ENCODE measurements at regions not wholly inside any gene's neighbourhood (a gene's known extent, or its start where the extent isn't known, plus 50 kb on each side); places are given as distances from the start of the nearest gene placed in this dataset.
"Not testable (repeated sequence)": the region's sequence is repeated elsewhere in the genome, so short reads cannot be mapped to it uniquely, and the experiment has no call there.

DNA sequence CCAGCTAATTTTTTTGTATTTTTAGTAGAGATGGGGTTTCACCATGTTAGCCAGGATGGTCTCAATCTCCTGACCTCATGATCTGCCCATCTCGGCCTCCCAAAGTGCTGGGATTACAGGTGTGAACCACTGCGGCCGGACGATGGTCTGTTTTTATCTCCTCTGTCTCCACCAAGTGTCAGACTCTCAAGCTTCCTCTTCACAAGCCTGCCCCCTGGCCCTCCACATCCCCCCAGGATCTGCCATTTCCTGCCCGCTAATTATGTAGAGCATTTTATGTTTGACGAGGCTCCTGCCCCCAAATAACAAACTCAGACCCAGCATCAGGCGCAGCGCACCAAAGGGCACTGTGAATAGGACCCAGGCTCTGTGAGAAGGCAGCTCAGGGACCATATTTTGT is 101.8 kb upstream of the PCBD1 start:
- DNase-seq: not testable (repeated sequence)

DNA sequence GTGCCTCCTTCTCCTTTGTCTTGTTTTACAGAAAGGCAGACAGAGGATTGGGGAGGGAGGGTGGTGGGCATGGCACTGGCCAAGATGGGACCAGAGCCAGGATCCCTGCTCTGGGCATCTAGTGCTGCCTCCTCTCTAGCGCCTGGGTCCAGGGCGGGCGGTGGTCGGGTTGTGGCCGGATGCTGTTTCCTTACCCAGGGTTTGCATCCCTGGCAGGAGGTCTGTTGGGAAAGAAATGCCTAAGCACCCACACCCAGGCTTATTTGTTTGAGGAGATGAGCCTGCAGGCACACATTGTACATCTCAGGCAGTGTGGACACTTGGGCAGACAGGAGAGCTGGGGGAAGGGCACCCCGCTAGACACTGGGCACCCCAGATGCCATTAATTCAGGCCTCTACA is 102.3 kb upstream of the PCBD1 start:
- DNase-seq: no peak

DNA sequence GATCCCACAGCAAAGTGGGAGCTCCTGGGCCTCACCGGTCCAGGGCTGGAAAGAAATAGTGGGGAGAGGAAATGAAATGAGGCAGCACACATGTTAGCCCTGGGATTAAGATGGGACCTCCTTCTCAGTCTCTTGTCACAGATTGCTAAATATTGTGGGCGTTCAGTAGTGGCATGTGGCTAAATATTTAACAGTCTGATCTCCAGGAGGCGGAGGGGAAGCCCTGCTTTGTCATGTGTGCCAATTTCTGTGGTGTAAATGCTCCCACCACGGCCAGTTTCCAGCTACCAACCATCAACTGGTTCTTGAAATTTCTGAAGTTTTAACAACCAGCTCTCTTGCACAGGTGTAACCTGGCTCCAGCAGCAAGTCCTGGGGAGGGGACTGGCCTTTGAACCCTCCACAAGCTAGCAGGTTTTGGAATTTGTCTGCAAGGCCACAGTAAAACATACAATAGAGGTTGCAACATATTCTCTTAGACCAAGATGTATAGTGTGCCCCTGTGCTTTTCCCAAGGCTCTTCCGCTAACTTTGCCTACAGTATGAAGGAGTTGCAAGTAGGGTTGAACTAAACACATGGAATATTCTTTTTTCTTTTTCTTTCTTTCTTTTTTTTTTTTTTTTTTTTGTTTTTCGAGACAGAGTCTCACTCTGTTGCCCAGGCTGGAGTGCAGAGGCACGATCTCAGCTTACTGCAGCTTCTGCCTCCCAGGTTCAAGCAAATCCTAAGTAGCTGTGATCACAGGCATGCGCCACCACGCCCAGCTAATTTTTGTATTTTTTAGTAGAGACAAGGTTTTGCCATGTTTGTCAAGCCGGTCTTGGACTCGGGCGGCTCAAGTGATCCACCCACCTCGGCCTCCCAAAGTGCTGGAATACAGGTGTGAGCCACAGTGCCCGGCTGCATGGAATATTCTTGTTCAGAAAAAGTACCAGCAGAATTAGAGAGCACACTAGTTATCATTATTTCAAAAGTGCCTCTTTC is 103.1 kb upstream of the PCBD1 start:
- no peak for DNase-seq

DNA sequence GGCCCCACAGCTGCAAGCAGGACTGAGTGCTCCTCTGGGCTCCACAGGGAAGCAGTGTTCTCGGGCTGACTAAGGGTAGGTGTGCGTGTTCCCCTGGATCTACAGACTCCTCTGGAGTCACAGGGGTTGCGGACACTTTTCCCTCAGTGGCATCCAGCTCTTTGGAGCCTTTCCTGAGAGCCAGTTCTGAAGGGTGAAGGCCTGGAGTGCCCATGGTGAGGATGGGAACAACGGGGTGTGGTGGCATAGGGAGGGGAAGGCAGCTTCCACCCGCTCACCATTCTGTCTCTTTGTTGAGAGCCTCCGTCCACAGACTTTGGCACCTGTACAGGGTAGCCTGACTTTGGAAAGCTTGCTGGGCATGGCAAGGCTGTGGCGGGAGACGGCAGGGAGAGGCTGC is 104.1 kb upstream of the PCBD1 start:
- no peak for DNase-seq

DNA sequence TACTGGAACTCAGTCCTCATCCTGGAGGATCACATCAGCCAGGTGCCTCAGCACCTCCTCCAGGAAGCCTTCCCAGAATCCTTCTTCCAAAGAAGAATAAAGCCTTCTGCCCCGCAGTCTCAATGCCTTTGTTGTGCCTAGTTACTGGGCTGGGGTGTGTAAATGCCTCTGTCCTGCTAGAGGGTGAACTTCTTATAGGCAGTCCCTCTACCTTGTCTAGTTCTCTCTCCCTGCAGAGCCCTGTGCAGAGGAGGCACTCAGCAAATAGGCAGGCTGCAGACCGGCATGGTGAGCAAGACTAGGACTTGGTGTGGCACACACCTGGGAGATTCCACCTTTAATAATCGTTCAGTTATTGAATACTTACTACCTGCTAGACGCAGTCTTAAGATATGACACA is 104.7 kb upstream of the PCBD1 start:
- DNase-seq: no peak

DNA sequence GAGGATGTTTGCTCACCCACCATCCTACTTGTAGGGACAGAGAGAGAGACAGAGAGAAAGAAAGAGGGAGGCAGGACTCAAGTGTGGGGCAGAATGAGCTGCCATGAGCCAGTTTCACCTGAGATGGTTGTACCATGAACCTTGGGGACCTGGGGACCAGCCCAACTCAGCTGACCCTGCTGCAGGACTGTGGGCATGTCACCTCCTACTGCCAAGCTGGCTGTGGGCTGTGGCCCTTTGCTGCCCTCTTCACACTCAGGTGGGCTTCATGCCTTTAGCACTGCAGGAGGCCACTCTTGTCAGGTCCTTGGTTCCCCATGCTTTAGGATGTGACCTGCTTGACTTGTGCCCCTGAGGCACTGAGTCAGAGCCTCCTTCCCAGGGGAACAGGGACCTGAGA is 108.2 kb upstream of the PCBD1 start:
- no peak for DNase-seq

DNA sequence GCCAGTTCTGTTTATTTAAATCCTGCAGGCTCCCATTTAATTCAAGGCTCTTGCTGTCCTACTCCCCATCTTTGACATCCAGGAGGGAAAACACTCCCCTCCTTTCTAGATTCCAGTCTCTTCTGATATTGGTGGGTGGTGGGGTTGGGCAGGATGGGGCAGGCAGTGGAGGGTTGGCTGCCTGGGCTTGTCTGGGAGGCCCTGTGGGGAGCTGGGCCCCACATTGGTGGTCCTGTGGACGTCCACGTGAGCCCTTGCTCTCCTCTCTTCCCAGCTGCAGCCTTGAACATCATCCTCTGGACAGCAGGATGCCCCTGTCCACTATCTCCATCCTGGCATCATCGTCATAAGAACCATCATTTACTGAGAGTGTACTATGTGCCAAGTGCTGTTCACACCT is 108.9 kb upstream of the PCBD1 start:
- no peak for DNase-seq

DNA sequence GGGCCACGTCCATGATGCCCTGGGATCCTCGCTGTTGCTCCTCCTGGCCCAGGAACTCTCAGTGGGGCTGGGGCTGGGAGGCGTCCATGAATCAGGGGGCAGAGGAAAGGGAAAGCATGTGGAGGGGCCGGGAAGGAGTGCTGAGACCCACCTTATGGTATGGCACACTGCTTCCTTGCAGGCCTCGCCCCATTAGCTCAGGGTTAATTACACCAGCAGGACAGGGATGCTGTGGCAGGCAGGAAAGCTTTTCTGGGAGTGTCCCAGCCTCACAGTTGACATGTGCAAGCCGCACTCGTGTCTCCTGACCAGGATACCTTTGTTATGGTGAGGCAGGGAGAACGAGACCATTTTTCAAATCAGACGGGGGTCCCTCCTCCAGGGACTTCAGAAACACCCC is 109.7 kb upstream of the PCBD1 start:
- no peak for DNase-seq

DNA sequence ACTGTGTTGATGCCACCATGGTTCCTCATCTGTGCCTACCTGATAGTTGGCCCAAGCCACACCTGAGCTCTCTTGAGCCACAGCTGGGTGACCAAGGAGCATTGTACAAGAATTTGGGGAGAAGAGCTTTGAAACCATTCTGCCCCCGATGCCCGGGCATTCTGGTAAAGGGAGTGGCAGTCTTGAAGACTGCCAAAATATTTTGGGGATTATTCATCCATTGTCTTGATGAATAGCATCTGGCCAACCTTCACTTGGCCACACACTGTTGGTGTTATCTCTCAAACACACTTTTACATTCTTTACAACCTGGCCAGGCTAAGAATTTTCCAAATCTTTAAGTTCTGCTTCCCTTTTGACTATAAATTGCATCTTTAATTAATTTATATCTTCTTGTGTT is 113.1 kb upstream of the PCBD1 start:
- no peak for DNase-seq

DNA sequence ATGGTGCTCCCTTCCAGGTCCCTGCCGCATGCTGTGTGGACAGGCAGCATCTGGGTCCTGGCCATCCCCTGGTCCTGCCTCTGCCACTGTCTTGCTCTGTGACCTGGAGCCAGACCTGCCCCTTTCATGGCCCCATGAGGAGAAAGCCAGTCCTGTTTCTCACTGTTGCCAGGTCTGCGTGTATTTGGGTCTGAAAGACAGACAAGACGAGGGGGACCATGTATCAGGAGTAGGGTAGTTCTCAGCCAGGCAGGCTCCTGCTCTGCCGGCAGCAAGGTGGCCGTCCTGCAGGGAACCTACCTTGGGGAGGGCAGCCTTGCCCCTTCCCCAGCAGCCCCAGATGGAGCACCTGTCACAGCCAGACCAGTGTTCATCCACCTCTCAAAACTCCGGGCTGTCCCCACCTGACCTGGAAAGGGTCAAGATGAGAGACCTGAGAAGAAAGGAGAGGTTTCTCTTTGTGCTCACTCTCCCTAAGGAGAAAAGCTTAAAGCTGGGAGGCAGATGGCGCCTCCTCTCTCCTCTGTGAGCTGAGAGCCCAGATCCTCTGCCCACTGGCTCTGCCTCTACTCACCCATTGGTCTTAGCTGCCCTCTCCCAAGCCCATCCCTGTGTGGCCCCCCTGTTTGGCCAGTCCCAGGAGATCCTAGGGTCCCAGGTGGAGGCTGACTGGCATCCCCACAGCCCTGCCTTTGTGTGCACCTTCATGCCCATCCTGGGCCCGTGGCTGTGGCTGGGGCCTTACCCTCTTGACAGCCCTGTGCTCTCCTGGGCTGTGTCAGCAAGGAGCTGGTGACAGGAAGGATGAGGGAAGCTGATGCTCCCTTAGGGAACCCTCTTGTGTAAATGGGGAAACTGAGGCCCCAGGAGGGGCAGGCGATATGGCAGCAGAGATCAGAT is 116.1 kb upstream of the PCBD1 start:
- no peak for DNase-seq

DNA sequence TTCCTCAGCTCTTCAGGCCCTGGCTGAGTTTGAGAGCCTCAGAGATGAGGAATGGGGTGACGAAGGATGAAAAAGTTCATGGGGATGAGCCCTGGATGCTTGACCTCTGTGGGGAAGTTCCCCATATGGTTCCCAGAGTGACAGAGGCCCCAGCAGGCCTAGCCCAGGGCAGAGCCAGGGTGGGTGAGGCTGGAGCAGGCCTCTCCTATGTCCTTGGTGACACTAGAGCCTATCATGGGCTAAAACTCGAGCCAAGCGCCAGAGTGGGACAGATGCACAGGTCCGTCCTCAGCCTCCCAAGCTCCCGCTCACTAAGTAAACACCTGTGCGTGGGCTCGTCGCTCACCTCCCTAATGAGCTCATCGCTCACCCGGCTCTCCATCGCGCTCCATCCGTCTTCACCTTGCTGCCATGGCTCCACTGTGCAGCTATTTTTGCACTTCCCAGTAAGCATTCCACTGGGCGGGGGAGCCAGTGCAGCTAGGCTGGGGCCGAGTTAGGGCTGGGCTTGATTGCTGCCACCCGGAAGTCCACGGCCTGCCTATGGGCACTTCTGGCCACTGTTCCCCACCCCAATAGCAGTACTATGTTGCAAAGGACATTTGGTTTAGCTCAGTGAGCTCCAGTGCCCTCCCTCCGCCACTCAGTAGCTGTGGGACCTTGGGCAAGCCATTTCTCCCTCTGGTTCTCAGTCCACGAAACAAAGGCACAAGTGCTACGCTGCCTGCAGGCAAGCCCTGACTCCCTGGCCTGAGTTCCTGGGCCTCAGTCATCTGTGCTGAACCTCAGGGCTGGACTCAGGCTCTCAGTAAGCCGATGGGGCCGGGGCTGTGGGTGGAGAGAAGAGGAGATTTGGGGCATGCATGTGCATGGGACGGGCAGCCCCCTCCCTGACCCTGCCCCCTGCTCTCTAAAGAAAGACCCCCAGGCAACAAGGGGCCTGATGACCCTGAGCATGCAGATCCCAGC is 117.3 kb upstream of the PCBD1 start:
- no peak for DNase-seq

DNA sequence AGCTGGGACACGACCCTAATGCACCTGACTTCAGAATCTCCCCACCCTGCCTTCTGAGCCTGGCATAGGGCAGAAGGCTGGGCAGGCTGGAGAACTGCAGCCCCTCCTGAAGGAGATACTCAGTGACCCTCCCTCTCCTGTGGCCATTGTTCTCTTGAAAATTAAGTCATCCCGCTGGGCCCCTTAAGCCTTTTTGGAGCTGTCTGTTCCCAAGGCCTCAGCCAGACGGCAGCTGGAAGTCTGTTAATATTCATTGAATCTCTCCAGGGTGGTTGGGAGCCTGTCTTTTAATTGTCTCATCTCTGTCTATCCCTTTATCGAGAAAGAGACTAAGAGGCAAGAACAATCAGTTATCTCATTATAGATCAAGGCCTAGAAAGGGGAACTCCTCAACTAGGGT is 118.1 kb upstream of the PCBD1 start:
- DNase-seq: no peak

DNA sequence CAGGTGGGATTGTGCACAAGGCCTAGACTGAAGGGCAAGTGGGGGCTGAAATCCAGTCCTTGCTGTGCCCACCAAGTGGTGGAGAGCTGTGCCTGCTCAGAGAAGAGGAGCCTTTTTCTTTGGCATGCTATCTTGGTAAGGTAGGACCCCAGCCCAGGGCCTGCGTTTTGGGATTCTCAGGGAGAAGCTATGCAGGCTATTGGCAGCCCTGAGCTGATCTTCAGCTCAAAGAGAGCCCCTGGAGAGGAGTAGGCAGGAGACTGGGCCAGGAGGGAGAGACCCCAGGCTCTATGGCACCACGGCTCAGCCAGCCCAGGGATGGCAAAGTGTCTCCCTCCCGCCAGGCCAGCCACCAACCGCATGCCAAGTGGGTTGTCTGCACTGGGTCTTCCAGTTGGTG is 119.2 kb upstream of the PCBD1 start:
- DNase-seq: no peak

DNA sequence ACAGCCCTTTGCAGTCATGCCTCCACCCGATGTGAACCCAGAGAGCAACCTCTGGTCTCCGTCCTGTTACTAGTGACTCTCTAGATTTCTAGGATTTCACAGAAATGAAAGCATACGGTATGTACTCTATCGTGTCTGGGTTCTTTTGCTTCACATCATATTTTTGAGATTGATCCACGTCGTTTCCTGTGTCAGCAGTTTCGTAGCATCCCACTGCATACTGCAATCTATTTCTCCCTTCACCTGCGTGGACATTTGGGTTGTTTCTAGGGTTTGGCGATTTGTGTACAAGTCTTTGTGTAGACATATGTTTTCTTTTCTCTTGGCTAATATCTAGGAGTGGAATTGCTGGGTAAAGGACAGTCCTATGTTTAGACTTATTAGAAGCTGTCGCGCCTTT is 119.8 kb upstream of the PCBD1 start:
- no peak for DNase-seq

DNA sequence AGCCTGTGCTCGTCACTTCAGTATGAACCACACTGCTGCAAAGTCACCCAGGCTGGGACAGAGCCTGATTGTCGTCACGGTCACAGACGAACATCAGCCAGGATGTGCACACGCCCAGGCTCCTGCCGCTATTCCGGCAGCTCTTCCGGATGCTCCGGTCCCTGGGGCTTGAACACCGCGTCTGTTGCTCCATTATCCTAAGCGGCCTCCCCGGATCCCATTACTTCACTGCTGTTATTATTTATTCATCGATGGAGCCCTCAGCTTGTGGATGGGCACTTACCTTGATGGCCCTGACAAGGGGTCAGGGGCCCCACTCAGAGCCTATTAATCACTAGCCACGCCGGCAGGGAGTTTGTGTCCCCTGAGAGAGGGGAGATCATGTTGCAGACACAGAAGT is 120.8 kb upstream of the PCBD1 start:
- DNase-seq: no peak

DNA sequence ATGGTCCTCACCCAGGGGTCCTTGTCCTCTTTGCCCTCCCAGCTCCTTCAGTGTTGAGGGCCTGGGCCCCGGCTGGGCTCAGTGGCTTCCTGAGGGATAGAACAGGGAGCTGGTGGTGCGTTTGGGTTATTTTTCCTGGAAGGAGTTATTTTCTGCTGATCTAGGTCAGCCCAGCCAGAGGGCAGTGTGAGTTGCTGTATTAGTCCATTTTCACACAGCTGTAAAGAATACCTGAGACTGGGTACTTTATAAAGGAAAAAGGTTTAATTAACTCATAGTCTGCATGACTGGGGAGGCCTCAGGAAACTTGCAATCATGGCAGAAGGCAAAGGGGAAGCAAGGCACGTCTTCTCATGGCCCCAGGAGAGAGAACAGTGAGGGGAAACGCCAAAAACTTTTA is 122.4 kb upstream of the PCBD1 start:
- DNase-seq: no peak

DNA sequence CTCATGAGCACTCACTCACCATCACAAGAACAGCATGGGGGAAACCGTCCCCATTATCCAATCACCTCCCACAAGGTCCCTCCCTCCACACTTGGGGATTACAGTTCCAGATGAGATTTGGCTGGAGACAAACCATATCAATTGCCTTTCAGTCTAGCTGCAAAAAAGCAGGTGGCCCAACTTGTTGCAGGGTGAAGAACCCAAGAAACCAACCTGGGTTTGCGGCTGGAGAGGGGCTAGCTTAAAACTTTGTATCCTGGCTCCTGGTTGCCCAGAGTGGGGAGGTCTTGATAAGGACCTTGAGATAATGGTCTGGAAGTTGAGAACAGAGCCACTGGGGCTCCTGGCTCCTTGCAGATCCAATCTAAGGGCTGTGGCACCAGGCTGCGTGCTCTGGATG is 122.8 kb upstream of the PCBD1 start:
- no peak for DNase-seq

DNA sequence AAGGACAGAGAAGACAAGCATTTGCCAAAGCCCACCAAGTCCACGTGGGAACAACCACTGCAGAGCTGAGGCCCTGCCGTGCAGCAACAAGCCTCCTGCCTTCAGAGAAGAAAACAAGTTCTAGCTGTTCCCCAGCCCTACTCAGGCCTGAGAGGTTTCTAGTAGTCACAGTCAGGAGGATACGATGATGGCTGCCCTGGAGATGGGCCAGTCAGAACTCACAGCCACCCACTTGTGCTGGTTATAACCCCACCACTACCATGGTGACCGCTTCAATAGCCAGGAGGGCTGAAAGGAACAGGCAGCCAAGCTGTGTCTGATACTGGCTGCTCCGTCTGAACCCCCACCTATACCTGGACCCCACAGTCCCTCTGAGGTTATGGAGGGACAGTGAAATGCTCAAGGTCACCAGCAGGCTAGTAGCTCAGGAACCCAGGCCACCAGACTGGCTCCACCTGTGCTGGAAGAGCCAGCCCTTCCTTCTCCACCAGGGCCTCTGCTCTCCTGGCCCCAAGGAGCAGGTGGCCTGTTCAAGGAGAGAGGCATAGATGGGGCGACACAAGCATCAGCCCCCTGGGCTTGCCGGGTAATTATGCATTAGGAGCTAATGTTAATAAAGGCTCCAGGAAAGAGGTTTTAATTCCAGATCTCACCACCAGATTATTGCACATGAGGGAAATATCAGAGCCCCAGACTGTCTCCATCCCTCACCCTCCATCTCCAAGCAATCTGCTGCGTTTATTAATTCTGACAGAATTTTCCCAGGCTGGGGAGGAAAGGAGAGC is 125.8 kb upstream of the PCBD1 start:
- no peak for DNase-seq

DNA sequence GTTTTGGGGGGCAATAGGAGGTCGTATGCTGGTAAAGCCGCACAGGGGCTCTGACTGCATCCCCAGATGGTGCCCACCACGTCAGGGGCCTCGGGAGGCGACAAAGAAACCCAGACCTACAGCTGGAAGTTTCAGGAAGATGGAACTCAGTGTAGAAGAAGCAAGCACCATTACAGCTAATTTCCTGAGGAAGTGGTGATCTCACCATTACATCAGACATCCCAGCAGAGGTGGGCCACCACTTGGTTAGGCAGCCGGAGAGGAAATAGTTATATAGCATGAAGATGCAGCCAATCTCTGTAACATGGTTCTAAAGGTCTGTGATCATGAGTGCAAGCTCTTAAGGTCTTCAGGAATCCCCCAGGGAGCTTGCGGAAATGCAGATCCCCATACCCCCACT is 127.3 kb upstream of the PCBD1 start:
- DNase-seq: no peak

DNA sequence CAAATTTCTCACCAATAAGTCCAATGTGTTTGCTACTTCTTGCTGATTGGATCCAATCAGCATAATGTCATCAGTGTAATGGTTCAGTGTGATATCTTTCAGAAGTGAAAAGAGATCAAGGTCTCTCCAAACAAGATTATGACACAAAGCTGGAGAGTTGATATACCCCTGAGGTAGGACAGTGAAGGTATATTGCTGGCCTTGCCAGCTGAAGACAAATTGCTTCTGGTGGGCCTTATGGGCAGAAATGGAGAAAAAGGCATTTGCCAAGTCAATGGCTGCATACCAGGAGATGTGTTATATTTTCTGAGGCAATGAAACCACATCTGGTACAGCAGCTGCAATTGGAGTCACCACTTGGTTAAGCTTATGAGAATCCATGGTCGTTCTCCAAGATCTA is 131.7 kb upstream of the PCBD1 start:
- DNase-seq: not testable (repeated sequence)

DNA sequence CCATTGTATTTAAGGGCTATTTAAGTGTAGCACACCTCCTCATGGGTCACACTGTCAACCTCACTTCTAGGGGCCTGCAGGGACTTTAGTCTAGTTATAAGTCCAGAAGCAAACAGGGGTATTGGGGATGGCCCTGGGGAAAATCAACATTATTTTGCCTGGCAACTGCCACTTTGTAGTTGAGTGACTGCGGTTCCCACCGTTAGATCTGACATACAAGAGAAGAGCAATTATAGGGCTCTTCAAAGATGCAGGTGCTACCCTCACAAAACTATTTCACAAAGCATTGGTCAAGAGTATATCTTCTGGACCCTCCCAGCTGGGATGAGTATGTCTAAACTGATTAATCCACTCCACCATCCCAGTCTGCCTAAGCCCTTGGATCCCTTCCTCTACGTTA is 133.0 kb upstream of the PCBD1 start:
- no peak for DNase-seq
